ENCODE measurements at regions not wholly inside any gene's neighbourhood (a gene's known extent, or its start where the extent isn't known, plus 50 kb on each side); places are given as distances from the start of the nearest gene placed in this dataset.
"Not testable (repeated sequence)": the region's sequence is repeated elsewhere in the genome, so short reads cannot be mapped to it uniquely, and the experiment has no call there.

- H3K9me3 Mint-ChIP-seq = no peaks in the 10 kb centered on the region
- no peak overlapping the region for H3K27ac Mint-ChIP-seq
- H3K27me3 Mint-ChIP-seq = peaks cover 12% of the 10 kb centered on the region
- DNase-seq (ENCODE audit: extremely low spot score, unreplicated experiment) = no peak
- peaks cover 13% of the 10 kb centered on the region for H3K4me1 Mint-ChIP-seq (ENCODE audit: unreplicated experiment)
- H3K36me3 Mint-ChIP-seq = peaks cover 5% of the 10 kb centered on the region
- TF ChIP-seq CTCF (conservative IDR thresholded peaks at IDR 0.05) = no peak
- no peak overlapping the region for H3K4me3 Mint-ChIP-seq
These were observed 175.8 kb downstream of the TLE3 start for GRCh38 chr15:69921626-69922619.

GRCh38 chr15:69924531-69924930 is 173.2 kb downstream of the TLE3 start:
- peaks cover 8% of the 10 kb centered on the region for H3K27me3 Mint-ChIP-seq
- H3K4me1 Mint-ChIP-seq (ENCODE audit: unreplicated experiment) = peaks cover 13% of the 10 kb centered on the region
- no peak overlapping the region for H3K4me3 Mint-ChIP-seq
- H3K9me3 Mint-ChIP-seq = peaks cover 5% of the 10 kb centered on the region
- H3K36me3 Mint-ChIP-seq = peaks cover 5% of the 10 kb centered on the region
- no peak for TF ChIP-seq CTCF (conservative IDR thresholded peaks at IDR 0.05)
- DNase-seq (ENCODE audit: extremely low spot score, unreplicated experiment) = no peak
- no peak overlapping the region for H3K27ac Mint-ChIP-seq

GRCh38 chr15:69926006-69926405 is 171.7 kb downstream of the TLE3 start:
- H3K4me3 Mint-ChIP-seq = no peak overlapping the region

GRCh38 chr15:69926721-69927120 is 171.0 kb downstream of the TLE3 start:
- Mint-ChIP-seq H3K36me3 (peaks cover 5% of the 10 kb centered on the region), H3K27me3 (peaks cover 5% of the 10 kb centered on the region), H3K27ac (no peak overlapping the region), H3K4me3 (no peak overlapping the region), H3K9me3 (peaks cover 9% of the 10 kb centered on the region), H3K4me1 (ENCODE audit: unreplicated experiment) (no peaks in the 10 kb centered on the region)
- no peak for DNase-seq (ENCODE audit: extremely low spot score, unreplicated experiment)
- no peak for TF ChIP-seq CTCF (conservative IDR thresholded peaks at IDR 0.05)

More at GRCh38 chr15:69926006-69926405, 171.7 kb downstream of the TLE3 start:
- Mint-ChIP-seq H3K27me3 (peaks cover 8% of the 10 kb centered on the region), H3K36me3 (peaks cover 5% of the 10 kb centered on the region), H3K27ac (no peak overlapping the region), H3K4me1 (ENCODE audit: unreplicated experiment) (no peaks in the 10 kb centered on the region), H3K9me3 (peaks cover 9% of the 10 kb centered on the region)
- TF ChIP-seq CTCF (conservative IDR thresholded peaks at IDR 0.05) = no peak
- no peak for DNase-seq (ENCODE audit: extremely low spot score, unreplicated experiment)

- not testable (repeated sequence) for H3K27ac Mint-ChIP-seq; H3K27me3 Mint-ChIP-seq; H3K9me3 Mint-ChIP-seq; H3K4me3 Mint-ChIP-seq; DNase-seq (ENCODE audit: extremely low spot score, unreplicated experiment); H3K36me3 Mint-ChIP-seq; H3K4me1 Mint-ChIP-seq (ENCODE audit: unreplicated experiment)
These were observed 168.8 kb downstream of the TLE3 start for GRCh38 chr15:69928890-69929289.

- Mint-ChIP-seq H3K9me3 (peaks cover 9% of the 10 kb centered on the region), H3K27ac (no peak overlapping the region), H3K27me3 (peaks cover 5% of the 10 kb centered on the region), H3K4me3 (no peak overlapping the region), H3K36me3 (no peaks in the 10 kb centered on the region), H3K4me1 (ENCODE audit: unreplicated experiment) (no peaks in the 10 kb centered on the region)
- no peak for DNase-seq (ENCODE audit: extremely low spot score, unreplicated experiment)
- TF ChIP-seq CTCF (conservative IDR thresholded peaks at IDR 0.05) = no peak
These were observed 167.6 kb downstream of the TLE3 start for GRCh38 chr15:69929905-69930630.

Measured in type B pancreatic cell (in vitro differentiated cells).